Upper lobe of left lung (tissue), 4 donors: ENCODE measurements at regions not wholly inside any gene's neighbourhood (a gene's known extent, or its start where the extent isn't known, plus 50 kb on each side); places are given as distances from the start of the nearest gene placed in this dataset.

Source experiments
- EP300 ChIP-seq, 4 donors: sonication (generic); formaldehyde crosslinking; IDR thresholded peaks; one replicate each; pipeline ENCODE4 v1.5.1; 2017; ENCODE audit warnings: antibody characterized with exemption in 4 of 4, control low read depth in 2 of 4
- TF ChIP-seq, protein P1 (sequence below), 6 experiments: fragments of 450-650 bp in 4 of 6; fragments of 200-600 bp in 2 of 6; sonication (generic) in 2 of 6; IDR thresholded peaks; one replicate each; pipeline ENCODE4 v1.5.1; 2016 to 2019; ENCODE audit warnings: antibody characterized with exemption in 6 of 6

DNA sequence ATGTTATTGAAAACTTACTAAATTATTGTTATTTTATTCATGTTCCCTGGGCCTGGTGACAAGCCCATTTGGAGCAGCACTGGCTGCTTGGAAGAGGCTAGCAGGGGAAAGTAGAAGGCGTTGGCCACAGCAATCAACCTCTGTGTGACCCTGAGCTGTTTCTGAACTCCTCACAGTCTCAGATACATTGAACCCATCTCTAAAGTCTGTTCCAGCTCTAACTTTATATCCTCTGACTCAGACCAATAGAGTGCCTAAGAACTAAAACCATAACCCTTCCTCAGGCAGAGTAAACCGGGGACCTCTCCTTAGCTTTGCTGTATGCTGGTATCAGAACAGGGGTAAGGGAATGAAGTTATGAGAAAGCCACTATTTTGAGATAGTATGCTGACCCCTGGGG lies 96.4 kb upstream of the NOL4 start:
- TF ChIP-seq, protein P1, sequence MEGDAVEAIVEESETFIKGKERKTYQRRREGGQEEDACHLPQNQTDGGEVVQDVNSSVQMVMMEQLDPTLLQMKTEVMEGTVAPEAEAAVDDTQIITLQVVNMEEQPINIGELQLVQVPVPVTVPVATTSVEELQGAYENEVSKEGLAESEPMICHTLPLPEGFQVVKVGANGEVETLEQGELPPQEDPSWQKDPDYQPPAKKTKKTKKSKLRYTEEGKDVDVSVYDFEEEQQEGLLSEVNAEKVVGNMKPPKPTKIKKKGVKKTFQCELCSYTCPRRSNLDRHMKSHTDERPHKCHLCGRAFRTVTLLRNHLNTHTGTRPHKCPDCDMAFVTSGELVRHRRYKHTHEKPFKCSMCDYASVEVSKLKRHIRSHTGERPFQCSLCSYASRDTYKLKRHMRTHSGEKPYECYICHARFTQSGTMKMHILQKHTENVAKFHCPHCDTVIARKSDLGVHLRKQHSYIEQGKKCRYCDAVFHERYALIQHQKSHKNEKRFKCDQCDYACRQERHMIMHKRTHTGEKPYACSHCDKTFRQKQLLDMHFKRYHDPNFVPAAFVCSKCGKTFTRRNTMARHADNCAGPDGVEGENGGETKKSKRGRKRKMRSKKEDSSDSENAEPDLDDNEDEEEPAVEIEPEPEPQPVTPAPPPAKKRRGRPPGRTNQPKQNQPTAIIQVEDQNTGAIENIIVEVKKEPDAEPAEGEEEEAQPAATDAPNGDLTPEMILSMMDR (IDR thresholded peaks at IDR 0.05): no peak
- TF ChIP-seq EP300 (IDR thresholded peaks at IDR 0.05): no peak
